Calu3 (cell line): ENCODE measurements at regions not wholly inside any gene's neighbourhood (a gene's known extent, or its start where the extent isn't known, plus 50 kb on each side); places are given as distances from the start of the nearest gene placed in this dataset.

Experiments
- BruUV-seq: library from RNA; stranded (reverse); fragments of 400-500 nt; replicated peaks from 2 replicates; lab custom pipeline; 2021; lab: Mats Ljungman, UMichigan
- CTCF ChIA-PET: fragments of 300-600 bp; sonication (Branson Sonifier 250); formaldehyde crosslinking; loops from one replicate; lab custom pipeline; 2022; ENCODE audit warnings: antibody characterized with exemption; lab: Charles Lee
- DNase-seq: peaks from one replicate; pipeline ENCODE4 v3.0.0; 2022
- H3K27ac Mint-ChIP-seq: one replicate; pipeline ENCODE4 v1.8.0; 2022; ENCODE audit warnings: mixed read lengths; ENCODE audit not compliant: unreplicated experiment
- H3K27me3 Mint-ChIP-seq: one replicate; pipeline ENCODE4 v1.8.0; 2022; ENCODE audit warnings: mixed read lengths; ENCODE audit not compliant: unreplicated experiment
- H3K36me3 Mint-ChIP-seq: one replicate; pipeline ENCODE4 v1.8.0; 2022; ENCODE audit warnings: mild to moderate bottlenecking, moderate library complexity, mixed read lengths; ENCODE audit not compliant: insufficient read depth, unreplicated experiment
- H3K4me1 Mint-ChIP-seq: one replicate; pipeline ENCODE4 v1.8.0; 2022; ENCODE audit warnings: mild to moderate bottlenecking, low read depth, mixed read lengths; ENCODE audit not compliant: unreplicated experiment
- H3K4me3 Mint-ChIP-seq: one replicate; pipeline ENCODE4 v1.8.0; 2022; ENCODE audit warnings: mild to moderate bottlenecking, low read depth, moderate library complexity, mixed read lengths; ENCODE audit not compliant: unreplicated experiment
- H3K9me3 Mint-ChIP-seq: one replicate; pipeline ENCODE4 v1.8.0; 2022; ENCODE audit warnings: low read depth, mixed read lengths; ENCODE audit not compliant: unreplicated experiment
- CTCF ChIP-seq: fragments of 200-600 bp; IDR thresholded peaks from one replicate; pipeline ENCODE4 v1.8.0; 2022; ENCODE audit warnings: antibody characterized with exemption; ENCODE audit not compliant: unreplicated experiment
- intact Hi-C: fragments of 100-400 bp; cut with micrococcal nuclease; formaldehyde crosslinking; loops from one replicate; pipeline ENCODE4 v1.10.0; 2022; ENCODE audit not compliant: unreplicated experiment

GRCh38 chr10:108673741-108674140 is 1249.6 kb downstream of the XPNPEP1 start:
- H3K9me3 Mint-ChIP-seq: peaks cover 8% of the 10 kb centered on the region
- BruUV-seq: no TSS peak
- intact Hi-C loops: no loop called here
- DNase-seq: no peak
- CTCF ChIA-PET: no interaction called here
- H3K27me3 Mint-ChIP-seq: no peaks in the 10 kb centered on the region
- no peaks in the 10 kb centered on the region for H3K36me3 Mint-ChIP-seq
- H3K27ac Mint-ChIP-seq: no peak overlapping the region
- H3K4me3 Mint-ChIP-seq: no peak overlapping the region
- no peaks in the 10 kb centered on the region for H3K4me1 Mint-ChIP-seq
- TF ChIP-seq CTCF: no peak

GRCh38 chr10:108663587-108663986 is 1259.7 kb downstream of the XPNPEP1 start:
- no peak for TF ChIP-seq CTCF
- no peaks in the 10 kb centered on the region for H3K4me1 Mint-ChIP-seq
- CTCF ChIA-PET: no interaction called here
- intact Hi-C loops: no loop called here
- H3K27me3 Mint-ChIP-seq: no peaks in the 10 kb centered on the region
- no peaks in the 10 kb centered on the region for H3K36me3 Mint-ChIP-seq
- H3K9me3 Mint-ChIP-seq: peaks cover 4% of the 10 kb centered on the region
- H3K4me3 Mint-ChIP-seq: no peak overlapping the region
- DNase-seq: no peak
- no TSS peak for BruUV-seq
- no peak overlapping the region for H3K27ac Mint-ChIP-seq

GRCh38 chr10:108662975-108663374 is 1260.3 kb downstream of the XPNPEP1 start:
- intact Hi-C loops: no loop called here
- Mint-ChIP-seq H3K36me3 (no peaks in the 10 kb centered on the region), H3K9me3 (peaks cover 4% of the 10 kb centered on the region), H3K27ac (no peak overlapping the region), H3K27me3 (no peaks in the 10 kb centered on the region), H3K4me3 (no peak overlapping the region), H3K4me1 (no peaks in the 10 kb centered on the region)
- no peak for DNase-seq
- CTCF ChIA-PET: no interaction called here
- no peak for TF ChIP-seq CTCF
- no TSS peak for BruUV-seq

GRCh38 chr10:108655057-108655456 is 1268.3 kb downstream of the XPNPEP1 start:
- H3K9me3 Mint-ChIP-seq: peaks cover 11% of the 10 kb centered on the region
- no peak overlapping the region for H3K4me3 Mint-ChIP-seq
- BruUV-seq: no TSS peak
- CTCF ChIA-PET: no interaction called here
- TF ChIP-seq CTCF: no peak
- no peaks in the 10 kb centered on the region for H3K36me3 Mint-ChIP-seq
- no peak for DNase-seq
- no peaks in the 10 kb centered on the region for H3K27me3 Mint-ChIP-seq
- intact Hi-C loops: no loop called here
- no peaks in the 10 kb centered on the region for H3K4me1 Mint-ChIP-seq
- H3K27ac Mint-ChIP-seq: no peak overlapping the region
